GM13976 (cell line): ENCODE measurements at regions not wholly inside any gene's neighbourhood (a gene's known extent, or its start where the extent isn't known, plus 50 kb on each side); places are given as distances from the start of the nearest gene placed in this dataset.

ENCODE experiments used
- DNase-seq: peaks from one replicate; pipeline ENCODE4 v3.0.0; 2012; ENCODE audit warnings: low spot score
- in situ Hi-C: fragments of 300-500 bp; cut with MboI; formaldehyde crosslinking; loops from one replicate; pipeline ENCODE4 v1.12.0; 2022; ENCODE audit warnings: low sequenced_read_pairs, mixed read lengths, inconsistent platforms; ENCODE audit not compliant: unreplicated experiment
- TF ChIP-seq, protein P1 (sequence below): IDR thresholded peaks from 2 replicates; pipeline ENCODE4 v1.5.1; 2012; ENCODE audit warnings: borderline replicate concordance, mild to moderate bottlenecking; ENCODE audit not compliant: insufficient read depth; ENCODE audit errors: extremely low read depth, missing control alignments, control extremely low read depth

DNA sequence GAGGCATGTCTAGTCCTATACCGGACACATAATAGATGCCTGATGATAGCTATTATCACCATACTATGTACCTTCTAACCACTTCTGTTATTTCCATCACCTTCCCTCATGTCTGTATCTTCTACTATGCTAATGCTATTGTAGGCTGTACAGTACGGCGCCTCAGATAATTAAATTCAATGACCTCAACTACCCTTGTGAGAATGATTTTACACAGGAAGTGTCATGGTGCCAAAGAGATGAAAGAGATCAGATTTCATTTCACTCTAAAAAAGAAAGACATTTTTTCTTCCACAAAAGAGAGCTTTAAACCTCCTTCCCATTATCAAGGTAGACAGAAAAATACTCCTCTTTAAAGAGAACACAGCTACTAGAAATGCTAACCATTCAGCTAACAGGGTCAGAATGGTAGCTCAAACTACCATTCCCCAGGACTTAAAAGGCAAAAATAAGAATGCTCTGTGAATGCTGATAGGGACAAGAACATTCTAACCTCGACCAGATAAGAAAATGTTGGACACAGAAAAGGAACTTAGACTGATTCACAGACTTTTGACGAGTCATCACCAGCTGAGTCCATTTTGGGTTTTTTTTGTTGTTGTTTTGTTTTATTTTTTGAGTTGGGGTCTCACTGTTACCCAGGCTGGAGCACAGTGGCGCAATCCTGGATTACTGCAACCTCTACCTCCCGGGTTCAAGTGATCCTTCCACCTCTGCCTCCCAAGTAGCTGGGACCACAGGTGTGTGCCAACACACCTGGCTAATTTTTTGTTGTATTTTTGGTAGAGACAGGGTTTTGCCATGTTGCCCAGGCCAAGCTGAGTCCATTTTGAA is 99.2 kb upstream of the RAPGEF2 start:
- DNase-seq = no peak
- in situ Hi-C loops = no loop called here
- TF ChIP-seq, protein P1, sequence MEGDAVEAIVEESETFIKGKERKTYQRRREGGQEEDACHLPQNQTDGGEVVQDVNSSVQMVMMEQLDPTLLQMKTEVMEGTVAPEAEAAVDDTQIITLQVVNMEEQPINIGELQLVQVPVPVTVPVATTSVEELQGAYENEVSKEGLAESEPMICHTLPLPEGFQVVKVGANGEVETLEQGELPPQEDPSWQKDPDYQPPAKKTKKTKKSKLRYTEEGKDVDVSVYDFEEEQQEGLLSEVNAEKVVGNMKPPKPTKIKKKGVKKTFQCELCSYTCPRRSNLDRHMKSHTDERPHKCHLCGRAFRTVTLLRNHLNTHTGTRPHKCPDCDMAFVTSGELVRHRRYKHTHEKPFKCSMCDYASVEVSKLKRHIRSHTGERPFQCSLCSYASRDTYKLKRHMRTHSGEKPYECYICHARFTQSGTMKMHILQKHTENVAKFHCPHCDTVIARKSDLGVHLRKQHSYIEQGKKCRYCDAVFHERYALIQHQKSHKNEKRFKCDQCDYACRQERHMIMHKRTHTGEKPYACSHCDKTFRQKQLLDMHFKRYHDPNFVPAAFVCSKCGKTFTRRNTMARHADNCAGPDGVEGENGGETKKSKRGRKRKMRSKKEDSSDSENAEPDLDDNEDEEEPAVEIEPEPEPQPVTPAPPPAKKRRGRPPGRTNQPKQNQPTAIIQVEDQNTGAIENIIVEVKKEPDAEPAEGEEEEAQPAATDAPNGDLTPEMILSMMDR = no peak

DNA sequence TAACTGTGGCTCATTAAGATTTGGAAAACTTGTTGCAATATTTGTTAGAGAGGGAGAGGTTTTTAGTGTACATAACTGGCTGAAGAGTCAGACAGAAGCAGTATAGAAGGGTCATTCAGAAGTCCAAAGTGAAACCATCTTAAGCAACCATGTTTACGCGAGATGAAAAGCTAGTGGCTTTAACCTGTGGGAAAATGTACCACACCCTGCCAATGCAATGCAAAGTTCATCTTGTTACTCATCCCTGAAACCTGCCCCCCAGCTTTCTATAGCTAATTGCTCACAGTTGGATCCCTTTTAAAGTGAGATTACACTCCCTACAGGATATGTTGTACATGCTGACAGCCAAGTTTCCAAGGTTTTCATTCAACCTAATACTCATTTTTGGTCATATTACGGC is 96.7 kb upstream of the RAPGEF2 start:
- in situ Hi-C loops = no loop called here
- TF ChIP-seq, protein P1 = no peak
- DNase-seq = no peak

DNA sequence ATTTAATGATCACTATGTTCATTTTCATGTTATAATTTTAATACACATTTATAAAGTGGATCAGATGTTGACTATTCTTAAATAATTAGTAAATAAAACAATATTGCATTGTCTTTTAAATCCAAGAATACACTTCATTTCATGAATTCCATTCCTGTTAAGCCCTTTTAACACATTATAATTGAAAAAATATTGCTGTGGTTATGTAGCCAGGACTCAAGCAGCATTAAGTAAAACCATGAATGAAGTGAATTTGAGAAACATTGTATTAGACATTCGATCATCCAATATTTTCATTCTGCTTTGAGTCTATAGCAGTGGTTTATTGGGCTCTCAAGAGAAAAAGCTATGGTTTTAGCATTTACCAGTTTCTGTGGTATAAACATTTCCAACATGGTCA is 94.2 kb upstream of the RAPGEF2 start:
- no peak for DNase-seq
- in situ Hi-C loops = no loop called here
- TF ChIP-seq, protein P1 = no peak

DNA sequence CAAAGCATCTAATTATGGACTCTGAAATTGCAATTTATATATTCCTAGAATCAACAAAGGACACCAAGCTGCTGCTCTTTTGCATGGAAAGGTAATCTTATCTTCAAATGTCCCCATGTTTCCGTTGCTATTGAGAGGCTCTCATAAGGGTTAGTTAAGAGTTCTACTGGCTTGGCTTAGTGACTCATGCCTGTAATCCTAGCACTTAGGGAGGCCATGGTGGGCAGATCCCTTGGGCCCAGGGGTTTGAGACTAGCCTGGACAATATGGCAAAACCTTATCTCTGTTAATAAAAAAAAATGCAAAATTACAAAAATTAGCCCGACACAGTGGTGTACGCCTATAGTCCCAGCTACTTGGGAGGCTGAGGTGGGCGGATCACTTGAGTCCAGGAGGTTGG is 93.4 kb upstream of the RAPGEF2 start:
- in situ Hi-C loops = no loop called here
- DNase-seq = no peak
- TF ChIP-seq, protein P1 = no peak

DNA sequence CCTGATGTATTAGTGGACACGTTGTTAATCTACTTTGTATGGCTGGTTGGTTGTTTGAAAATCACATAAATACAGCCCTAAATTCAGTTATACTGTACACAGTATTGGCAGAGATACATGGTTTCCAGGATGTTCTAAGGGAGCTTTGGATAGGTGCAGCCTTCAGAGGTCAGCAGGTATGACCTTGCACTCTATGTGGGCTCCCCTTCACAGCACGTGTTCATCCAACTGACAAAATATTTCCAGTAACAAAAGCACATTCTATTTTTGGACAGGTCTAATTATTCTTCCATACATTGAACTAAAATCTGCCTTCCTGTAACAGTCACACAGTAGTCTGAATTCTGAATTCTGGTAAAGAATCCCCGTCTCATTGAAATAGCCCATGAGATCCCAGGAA is 92.8 kb upstream of the RAPGEF2 start:
- TF ChIP-seq, protein P1 = no peak
- no peak for DNase-seq
- in situ Hi-C loops = no loop called here

DNA sequence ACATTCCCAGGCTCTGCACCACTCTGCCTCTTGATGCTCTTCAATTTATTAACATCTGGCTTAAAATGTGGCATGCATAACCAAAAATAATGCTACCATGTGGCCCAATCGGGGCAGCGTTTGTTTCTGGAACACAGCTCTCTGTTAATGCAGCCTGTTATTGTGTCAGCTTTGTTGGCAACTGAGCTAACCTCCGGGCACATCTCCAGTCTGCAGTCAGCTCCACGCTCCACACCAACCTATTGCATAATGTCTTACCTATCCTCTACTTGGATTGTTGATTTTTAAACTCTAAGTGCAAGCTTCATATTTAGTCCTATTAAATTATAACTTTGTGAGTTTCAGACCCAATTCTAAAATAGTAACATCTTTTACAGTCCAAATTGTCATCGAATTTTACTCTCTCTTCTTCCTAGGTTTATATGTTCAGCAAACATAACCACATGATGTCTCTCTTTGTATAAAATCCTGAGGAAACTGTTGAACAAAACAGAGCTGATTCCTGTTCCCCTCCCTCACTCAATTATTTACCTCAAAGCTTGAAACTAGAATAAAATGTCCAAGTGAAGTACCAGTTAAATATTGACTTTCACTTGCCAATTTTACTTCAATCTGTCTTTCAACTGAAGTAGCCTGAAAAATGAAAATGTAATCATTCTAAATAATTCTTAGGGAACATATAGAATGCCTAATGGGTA is 92.2 kb upstream of the RAPGEF2 start:
- in situ Hi-C loops = no loop called here
- DNase-seq = no peak
- TF ChIP-seq, protein P1 = no peak
